GM18907 (cell line): ENCODE measurements at regions not wholly inside any gene's neighbourhood (a gene's known extent, or its start where the extent isn't known, plus 50 kb on each side); places are given as distances from the start of the nearest gene placed in this dataset.

ENCODE experiments used
- ATAC-seq: cut with Tn5 transposase; IDR thresholded peaks from one replicate; pipeline ENCODE4 v1.9.1; 2021; ENCODE audit warnings: mild to moderate bottlenecking, moderate library complexity; ENCODE audit not compliant: unreplicated experiment

GRCh38 chr2:104385743-104386142 lies 468.2 kb upstream of the POU3F3 start:
- no peak for ATAC-seq

DNA sequence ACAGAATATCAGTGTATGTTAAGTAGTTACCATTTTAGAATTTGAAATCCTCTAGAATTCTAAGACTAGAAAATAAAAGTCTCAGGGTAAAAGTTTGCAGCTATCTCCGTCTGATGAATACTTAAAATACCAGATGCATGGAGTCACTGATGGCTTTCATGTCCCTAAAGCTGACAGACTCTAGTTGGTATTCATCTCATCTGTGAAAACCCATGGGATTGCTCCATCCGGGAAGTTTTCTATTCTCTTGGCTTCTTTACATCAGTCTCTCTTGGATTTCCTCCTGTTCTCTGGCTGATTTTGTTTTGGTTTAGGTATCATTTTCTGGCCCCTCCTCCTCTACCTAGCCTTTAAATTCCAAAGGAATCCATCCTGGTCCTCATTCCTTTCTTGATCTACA lies 465.6 kb upstream of the POU3F3 start:
- ATAC-seq, result no peak

DNA sequence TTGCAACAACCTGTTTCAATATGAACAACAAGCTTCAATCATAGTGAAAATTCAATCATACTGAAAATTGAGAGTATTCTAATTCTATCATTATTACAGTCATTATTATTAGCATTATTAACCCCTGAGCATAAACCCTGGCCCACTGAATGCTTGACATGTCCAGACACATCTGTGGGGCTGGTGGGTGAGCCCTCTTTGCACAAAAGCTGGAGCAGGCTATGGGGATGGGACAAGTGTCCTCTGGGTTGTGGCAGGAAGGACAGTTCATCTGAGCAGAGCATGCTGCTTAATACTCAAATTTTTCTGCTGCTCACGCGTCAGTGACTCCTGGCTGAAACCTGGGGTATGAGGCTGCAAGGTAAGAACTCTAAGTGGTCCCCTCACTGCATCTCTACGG lies 451.1 kb upstream of the POU3F3 start:
- no peak for ATAC-seq

- no peak for ATAC-seq
Measured at GRCh38 chr2:104404526-104404925, 449.4 kb upstream of the POU3F3 start.

DNA sequence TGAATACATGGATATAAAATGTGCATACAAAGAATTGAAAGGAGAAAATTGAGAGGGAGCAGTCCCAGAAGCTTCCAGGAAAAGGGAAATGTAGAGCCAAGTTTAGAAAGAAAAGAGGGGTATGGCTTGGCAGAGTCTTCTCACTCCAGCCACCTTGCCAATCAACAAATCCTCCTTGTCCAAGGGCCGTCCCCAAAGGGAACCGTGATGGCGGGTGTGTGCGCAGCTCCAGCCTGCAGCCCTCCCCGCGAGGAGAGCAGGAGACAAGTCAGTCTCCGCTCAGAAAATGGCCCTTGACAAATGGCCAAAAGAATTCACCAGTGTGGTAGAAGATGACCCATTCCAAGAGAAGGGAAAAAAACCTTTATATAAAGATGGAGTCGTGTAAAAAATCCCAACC lies 448.3 kb upstream of the POU3F3 start:
- ATAC-seq, result no peak

DNA sequence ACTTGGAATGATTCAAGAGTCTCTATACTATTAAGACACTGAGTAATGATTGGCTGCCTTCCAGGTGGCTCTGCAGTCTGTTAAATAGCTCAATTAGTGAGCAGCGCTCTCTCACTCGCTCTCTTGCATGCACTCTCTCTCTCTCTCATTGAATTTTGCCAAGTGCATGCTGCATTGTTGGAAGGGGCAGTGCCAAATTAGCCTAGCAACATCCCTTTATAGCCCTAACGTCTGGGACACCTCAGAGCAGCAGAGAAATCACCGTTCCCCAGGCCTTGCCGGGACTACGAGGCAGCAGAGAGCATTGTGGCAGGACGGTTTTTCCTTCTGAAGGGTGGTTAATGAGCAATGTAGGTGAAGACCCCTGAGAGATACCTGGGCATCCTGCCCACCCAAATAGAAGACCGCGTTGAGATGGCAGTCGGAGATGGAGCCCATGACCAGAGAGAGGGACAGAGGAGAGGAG lies 447.6 kb upstream of the POU3F3 start:
- no peak for ATAC-seq

GRCh38 chr2:104407641-104408040 lies 446.3 kb upstream of the POU3F3 start:
- no peak for ATAC-seq

- ATAC-seq, result no peak
Measured at GRCh38 chr2:104408266-104408665, 445.6 kb upstream of the POU3F3 start.

GRCh38 chr2:104410136-104410535 lies 443.8 kb upstream of the POU3F3 start:
- ATAC-seq, result no peak

- peak; percentile 68 for ATAC-seq
Measured at GRCh38 chr2:104412384-104412783, 441.5 kb upstream of the POU3F3 start.

GRCh38 chr2:104413890-104414289 lies 440.0 kb upstream of the POU3F3 start:
- ATAC-seq, result no peak

- no peak for ATAC-seq
Measured at GRCh38 chr2:104415284-104415683, 438.6 kb upstream of the POU3F3 start.

DNA sequence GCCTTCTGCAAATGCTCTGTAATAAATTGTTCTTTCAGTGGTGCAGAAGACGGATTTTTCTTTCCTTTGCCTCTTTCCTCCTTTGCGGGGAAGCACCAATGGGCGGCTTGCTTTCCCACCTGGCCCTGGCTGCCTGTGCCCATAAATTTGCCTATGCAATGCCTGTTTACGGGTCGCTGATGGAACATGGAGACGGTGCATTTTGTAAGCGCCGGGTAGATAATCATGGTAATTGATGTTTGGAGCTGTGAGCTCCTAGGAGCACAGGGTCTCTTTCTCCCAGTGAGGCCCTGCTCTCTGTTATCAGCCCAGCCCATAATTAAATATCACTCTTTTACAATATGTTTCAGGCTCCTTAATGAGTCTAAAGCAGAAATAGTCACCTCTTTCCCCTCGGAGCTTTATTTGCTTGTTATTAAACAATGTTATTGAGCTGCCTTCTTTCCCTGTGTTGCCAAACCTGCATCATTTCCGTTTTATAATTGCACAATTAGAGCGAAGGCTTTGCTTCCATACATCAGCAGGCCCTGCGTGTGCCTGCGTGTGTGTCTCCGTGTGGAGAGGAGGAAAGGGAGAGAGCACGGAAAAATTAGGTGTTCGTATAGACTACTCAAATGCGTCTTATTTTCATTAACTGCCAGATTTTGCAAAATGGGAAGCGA lies 437.4 kb upstream of the POU3F3 start:
- no peak for ATAC-seq

DNA sequence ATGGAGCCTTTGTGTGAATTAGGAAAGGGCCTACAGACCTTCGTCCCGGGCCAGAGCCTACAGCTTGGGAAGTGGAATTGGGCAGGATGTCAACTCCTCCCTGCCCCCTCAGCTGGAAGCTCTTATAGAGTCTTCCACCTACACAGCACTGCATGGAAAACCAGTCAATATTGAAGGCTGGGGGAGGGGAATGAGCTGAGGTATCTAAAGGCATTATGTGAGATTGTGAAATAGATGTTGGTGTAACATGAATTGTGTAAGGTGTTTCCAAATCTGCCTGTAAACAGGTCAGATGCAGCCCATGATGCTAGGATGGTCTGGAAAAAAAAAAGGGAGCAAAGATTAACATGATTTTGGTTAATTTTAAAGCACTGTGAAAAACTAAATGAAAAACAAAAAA lies 433.5 kb upstream of the POU3F3 start:
- ATAC-seq, result no peak

GRCh38 chr2:104420953-104421352 lies 433.0 kb upstream of the POU3F3 start:
- ATAC-seq, result no peak

- no peak for ATAC-seq
Measured at GRCh38 chr2:104425850-104426595, 427.9 kb upstream of the POU3F3 start.

DNA sequence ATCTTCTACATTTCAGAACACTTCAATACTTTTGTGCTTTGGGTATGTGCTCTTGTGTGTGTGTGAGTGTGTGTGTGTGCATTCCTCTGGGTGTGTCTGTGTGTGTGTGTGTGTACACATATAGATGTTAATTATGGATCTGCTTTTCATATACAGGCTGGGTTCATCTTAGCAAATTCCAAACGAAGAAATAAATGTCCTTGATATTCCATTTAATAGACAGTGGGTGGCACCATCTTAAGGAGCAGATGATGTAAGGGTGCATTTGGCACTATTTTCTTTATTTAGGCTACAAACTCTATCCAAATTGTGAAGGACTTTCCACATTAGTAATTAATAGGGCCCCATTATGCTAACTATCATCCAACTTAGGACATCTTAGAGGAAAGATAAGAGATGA lies 425.8 kb upstream of the POU3F3 start:
- ATAC-seq, result no peak

- no peak for ATAC-seq
Measured at GRCh38 chr2:104429639-104430358, 424.1 kb upstream of the POU3F3 start.

- no peak for ATAC-seq
Measured at GRCh38 chr2:104430359-104430740, 423.6 kb upstream of the POU3F3 start.

DNA sequence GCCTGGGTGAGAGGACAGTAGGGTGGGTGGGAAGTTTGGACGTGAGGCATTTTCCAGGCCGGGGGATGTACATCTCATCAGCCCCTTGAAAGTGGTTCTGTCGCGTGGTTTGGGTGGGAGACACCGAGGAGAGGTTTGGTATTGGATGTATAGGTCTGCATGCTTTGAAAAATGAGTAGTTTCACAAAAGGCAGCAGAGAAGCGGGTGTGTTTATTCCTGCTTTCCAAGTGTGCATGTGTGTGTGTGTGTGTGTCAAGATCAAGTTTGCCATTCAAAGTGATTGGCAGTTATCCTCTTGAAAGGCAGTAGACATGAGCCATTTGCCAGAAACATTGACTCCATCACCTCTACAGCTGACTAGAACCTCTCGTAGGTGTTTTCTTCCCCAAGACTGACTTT lies 423.1 kb upstream of the POU3F3 start:
- ATAC-seq, result no peak

- no peak for ATAC-seq
Measured at GRCh38 chr2:104431701-104432121, 422.2 kb upstream of the POU3F3 start.

DNA sequence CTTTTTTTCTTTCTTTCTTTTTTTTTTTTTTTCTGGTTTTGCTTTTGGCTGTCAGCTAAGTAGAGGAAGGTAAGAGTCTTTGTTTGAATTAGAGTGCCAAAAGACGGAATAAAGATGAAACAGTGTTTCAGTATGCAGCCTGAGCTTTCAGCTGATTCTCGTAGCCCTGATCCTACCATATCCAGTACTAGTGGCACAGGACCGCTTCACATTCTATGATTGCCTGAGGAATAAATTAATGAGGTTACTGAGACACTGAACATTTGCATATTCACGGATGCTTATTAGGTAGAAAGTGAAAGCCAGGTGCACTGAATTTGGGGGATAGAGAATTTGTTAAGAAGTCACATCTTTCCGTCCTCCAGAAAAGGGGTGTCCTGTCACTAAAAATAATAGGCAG lies 421.5 kb upstream of the POU3F3 start:
- no peak for ATAC-seq
